AG04449 (cell line): ENCODE measurements at regions not wholly inside any gene's neighbourhood (a gene's known extent, or its start where the extent isn't known, plus 50 kb on each side); places are given as distances from the start of the nearest gene placed in this dataset.

ENCODE experiments used
- CTCF ChIA-PET: fragments of 350-600 bp; formaldehyde crosslinking; extraction: SDS; loops from one replicate; lab custom pipeline; 2021; ENCODE audit warnings: antibody characterized with exemption; lab: Yijun Ruan, JAX
- POLR2A ChIA-PET: fragments of 400-600, 350-600 bp; formaldehyde crosslinking; extraction: SDS; loops from one replicate; lab custom pipeline; 2020; ENCODE audit warnings: antibody characterized with exemption, inconsistent platforms; lab: Yijun Ruan, JAX
- DNase-seq: peaks from one replicate; pipeline ENCODE4 v3.0.0-alpha.2; 2010; ENCODE audit warnings: low read depth, low spot score
- H3K4me3 ChIP-seq: 2 replicates; pipeline ENCODE4 v1.5.1; 2011; ENCODE audit warnings: low read depth, mild to moderate bottlenecking, control low read depth, low read length
- TF ChIP-seq, protein P1 (sequence below): IDR thresholded peaks from one replicate; pipeline ENCODE4 v1.5.1; 2011; ENCODE audit warnings: mild to moderate bottlenecking, moderate library complexity, low read length, control low read depth, inconsistent platforms; ENCODE audit not compliant: insufficient read depth; ENCODE audit errors: missing control alignments

DNA sequence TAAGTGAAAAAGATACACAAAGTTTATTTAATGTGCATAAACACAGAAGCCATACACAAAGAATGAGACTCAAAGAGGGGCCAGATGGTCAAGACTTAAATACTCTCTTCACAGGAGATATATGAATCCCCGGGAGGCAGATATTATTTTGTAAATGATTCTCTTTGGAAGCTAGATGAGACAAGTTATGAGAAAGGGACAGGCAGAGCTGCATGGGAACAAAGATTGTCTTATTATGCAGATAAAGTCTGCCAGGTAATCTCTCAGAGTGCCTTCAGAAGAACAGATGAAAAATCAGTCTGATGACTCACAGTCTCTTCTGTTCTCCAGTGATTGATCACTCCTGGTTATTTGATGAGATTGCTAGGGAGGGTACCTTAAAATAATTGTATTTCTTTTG is 89.0 kb downstream of the NAF1 start:
- no peak overlapping the region for H3K4me3 ChIP-seq
- no peak for DNase-seq
- TF ChIP-seq, protein P1, sequence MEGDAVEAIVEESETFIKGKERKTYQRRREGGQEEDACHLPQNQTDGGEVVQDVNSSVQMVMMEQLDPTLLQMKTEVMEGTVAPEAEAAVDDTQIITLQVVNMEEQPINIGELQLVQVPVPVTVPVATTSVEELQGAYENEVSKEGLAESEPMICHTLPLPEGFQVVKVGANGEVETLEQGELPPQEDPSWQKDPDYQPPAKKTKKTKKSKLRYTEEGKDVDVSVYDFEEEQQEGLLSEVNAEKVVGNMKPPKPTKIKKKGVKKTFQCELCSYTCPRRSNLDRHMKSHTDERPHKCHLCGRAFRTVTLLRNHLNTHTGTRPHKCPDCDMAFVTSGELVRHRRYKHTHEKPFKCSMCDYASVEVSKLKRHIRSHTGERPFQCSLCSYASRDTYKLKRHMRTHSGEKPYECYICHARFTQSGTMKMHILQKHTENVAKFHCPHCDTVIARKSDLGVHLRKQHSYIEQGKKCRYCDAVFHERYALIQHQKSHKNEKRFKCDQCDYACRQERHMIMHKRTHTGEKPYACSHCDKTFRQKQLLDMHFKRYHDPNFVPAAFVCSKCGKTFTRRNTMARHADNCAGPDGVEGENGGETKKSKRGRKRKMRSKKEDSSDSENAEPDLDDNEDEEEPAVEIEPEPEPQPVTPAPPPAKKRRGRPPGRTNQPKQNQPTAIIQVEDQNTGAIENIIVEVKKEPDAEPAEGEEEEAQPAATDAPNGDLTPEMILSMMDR: no peak
- ChIA-PET CTCF (no interaction called here), POLR2A (no interaction called here)

DNA sequence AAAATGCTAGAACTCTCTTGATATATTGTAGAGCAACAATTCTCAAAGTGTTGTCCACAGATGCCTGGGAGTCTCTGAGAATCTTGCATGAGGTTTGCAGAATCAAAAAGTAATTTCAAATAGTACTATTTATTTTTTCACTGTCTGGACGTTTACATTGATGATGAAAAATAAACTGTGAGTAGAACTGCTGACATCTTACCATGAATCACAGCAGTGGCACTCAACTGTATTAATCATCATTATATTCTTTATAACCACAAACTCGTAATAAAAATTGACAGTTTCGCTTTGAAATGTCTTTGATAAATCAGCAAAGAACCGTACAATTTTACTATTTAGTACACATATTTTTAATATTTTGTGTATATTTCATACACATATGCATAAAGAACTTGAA is 94.5 kb downstream of the NAF1 start:
- no peak for DNase-seq
- CTCF ChIA-PET: no interaction called here
- H3K4me3 ChIP-seq: no peak overlapping the region
- POLR2A ChIA-PET: no interaction called here
- TF ChIP-seq, protein P1: no peak

DNA sequence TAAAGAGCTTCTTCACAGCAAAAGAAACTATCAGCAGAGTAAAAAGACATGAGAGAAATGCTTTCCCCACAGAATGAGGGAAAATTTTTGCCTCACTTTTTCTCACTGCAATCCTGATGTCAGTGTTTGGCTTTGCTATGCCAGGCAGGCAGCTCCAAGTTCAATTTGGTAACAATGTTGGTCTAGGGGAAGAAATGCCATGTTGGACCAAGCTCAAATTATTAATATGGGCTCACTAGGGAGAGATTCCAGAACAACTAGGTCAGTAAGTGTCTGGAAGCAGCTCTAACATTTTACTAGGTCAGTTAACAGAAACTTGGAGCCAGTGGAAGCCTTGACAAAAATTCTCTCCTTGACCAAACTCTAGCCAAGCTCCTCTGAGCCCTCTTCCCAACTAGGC is 95.4 kb downstream of the NAF1 start:
- ChIA-PET POLR2A (interaction anchor here (0.6 kb wide), 1 partner anchor 426 kb away, joined by 3 read pairs; no protein-coding TSS in a partner anchor), CTCF (interaction anchor here (0.8 kb wide), 1 partner anchor 32 kb away, joined by 3 read pairs; no protein-coding TSS in a partner anchor)
- TF ChIP-seq, protein P1: no peak
- no peak for DNase-seq
- H3K4me3 ChIP-seq: no peak overlapping the region

DNA sequence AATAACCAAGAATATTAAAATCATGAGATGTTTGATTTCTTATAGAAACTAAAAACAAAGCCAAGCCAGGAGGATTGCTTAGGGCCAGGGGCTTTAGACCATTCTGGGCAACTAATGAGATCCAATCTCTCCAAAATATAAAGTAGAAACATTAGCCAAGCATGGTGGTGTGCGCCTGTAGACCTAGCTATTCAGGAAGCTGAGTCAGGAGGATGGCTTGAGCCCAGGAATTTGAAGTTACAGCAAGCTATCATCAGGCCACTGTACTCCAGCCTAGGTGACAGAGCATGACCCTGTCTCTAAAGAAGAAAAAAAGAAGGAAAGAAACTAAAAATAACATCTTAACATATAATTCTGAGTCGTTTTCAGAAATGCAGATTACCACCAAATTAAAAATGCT is 96.7 kb downstream of the NAF1 start:
- ChIA-PET POLR2A (no interaction called here), CTCF (no interaction called here)
- no peak for DNase-seq
- TF ChIP-seq, protein P1: no peak
- no peak overlapping the region for H3K4me3 ChIP-seq

DNA sequence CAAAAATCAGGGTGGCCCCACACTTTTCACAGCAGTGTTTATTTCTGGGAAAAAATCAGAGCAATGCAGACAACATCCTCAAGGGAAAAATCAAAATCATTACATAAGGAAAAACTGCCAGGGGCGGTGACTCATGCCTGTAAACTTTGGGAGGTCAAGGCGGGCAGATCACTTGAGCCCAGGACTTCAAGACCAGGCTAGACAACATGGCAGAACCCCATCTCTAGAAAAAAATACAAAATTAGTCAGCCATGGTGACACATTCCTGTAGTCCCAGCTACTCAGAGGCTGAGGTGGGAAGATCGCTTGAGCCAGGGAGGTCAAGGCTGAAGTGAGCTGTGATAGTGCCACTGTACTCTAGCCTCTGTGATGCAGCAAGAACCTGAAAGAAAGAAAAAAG is 102.8 kb downstream of the NAF1 start:
- ChIA-PET POLR2A (no interaction called here), CTCF (interaction anchor here (0.8 kb wide), 1 partner anchor 483 kb away, joined by 3 read pairs; no protein-coding TSS in a partner anchor)
- DNase-seq: no peak
- no peak overlapping the region for H3K4me3 ChIP-seq
- TF ChIP-seq, protein P1: no peak

DNA sequence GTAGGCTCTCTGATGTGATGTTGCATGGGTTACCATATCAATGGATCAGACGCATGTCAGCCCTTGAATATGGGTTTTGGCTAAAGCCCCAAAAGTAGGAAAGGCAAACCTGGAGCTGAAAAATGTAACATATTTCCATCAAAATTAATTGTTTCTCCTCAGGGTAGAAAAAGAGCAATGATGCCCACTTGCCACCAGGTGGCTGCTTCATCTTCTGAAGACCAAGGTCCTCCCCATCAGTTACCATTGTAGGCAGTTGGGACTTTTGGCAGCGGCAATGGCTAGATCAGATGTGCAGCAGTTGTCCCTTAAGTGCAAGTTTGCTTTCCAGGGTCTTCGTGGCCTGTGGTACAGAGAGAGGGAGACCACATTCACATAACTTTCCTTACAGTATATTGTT is 118.2 kb downstream of the NAF1 start:
- ChIA-PET POLR2A (no interaction called here), CTCF (interaction anchor here (1.3 to 3.9 kb wide), 4 partner anchors 12 to 551 kb away, joined by 4 to 25 read pairs (median 17); partner anchors contain the start of gene NPY1R)
- no peak overlapping the region for H3K4me3 ChIP-seq
- no peak for DNase-seq
- TF ChIP-seq, protein P1: peak; percentile 43
